Fibroblast of villous mesenchyme (primary cell): ENCODE measurements at regions not wholly inside any gene's neighbourhood (a gene's known extent, or its start where the extent isn't known, plus 50 kb on each side); places are given as distances from the start of the nearest gene placed in this dataset.

Source experiments
- DNase-seq: peaks from one replicate; pipeline ENCODE4 v3.0.0-alpha.2; 2010; ENCODE audit warnings: low read depth
- H3K4me3 ChIP-seq: 2 replicates; pipeline ENCODE4 v1.5.1; 2011; ENCODE audit warnings: low read depth, mild to moderate bottlenecking, low read length
- CTCF ChIP-seq: IDR thresholded peaks from 2 replicates; pipeline ENCODE4 v1.5.1; 2012; ENCODE audit warnings: low read depth, mild to moderate bottlenecking, low read length; ENCODE audit not compliant: insufficient read depth

GRCh38 chr20:21623781-21624094 lies 81.7 kb upstream of the PAX1 start:
- H3K4me3 ChIP-seq, result no peak overlapping the region
- TF ChIP-seq CTCF, result no peak
- no peak for DNase-seq

- no peak overlapping the region for H3K4me3 ChIP-seq
- no peak for TF ChIP-seq CTCF
- DNase-seq, result no peak
Observed at GRCh38 chr20:21623074-21623780, 82.2 kb upstream of the PAX1 start.

GRCh38 chr20:21622097-21622857 lies 83.2 kb upstream of the PAX1 start:
- no peak for TF ChIP-seq CTCF
- no peak overlapping the region for H3K4me3 ChIP-seq
- DNase-seq, result no peak

- DNase-seq, result no peak
- no peak overlapping the region for H3K4me3 ChIP-seq
- TF ChIP-seq CTCF, result no peak
Observed at GRCh38 chr20:21618759-21619416, 86.6 kb upstream of the PAX1 start.

GRCh38 chr20:21615617-21616080 lies 89.8 kb upstream of the PAX1 start:
- no peak overlapping the region for H3K4me3 ChIP-seq
- peak; percentile 51 for TF ChIP-seq CTCF
- peak; percentile 12 for DNase-seq

- H3K4me3 ChIP-seq, result no peak overlapping the region
- TF ChIP-seq CTCF, result no peak
- no peak for DNase-seq
Observed at GRCh38 chr20:21614980-21615379, 90.5 kb upstream of the PAX1 start.
